ENCODE measurements at regions not wholly inside any gene's neighbourhood (a gene's known extent, or its start where the extent isn't known, plus 50 kb on each side); places are given as distances from the start of the nearest gene placed in this dataset.

DNA sequence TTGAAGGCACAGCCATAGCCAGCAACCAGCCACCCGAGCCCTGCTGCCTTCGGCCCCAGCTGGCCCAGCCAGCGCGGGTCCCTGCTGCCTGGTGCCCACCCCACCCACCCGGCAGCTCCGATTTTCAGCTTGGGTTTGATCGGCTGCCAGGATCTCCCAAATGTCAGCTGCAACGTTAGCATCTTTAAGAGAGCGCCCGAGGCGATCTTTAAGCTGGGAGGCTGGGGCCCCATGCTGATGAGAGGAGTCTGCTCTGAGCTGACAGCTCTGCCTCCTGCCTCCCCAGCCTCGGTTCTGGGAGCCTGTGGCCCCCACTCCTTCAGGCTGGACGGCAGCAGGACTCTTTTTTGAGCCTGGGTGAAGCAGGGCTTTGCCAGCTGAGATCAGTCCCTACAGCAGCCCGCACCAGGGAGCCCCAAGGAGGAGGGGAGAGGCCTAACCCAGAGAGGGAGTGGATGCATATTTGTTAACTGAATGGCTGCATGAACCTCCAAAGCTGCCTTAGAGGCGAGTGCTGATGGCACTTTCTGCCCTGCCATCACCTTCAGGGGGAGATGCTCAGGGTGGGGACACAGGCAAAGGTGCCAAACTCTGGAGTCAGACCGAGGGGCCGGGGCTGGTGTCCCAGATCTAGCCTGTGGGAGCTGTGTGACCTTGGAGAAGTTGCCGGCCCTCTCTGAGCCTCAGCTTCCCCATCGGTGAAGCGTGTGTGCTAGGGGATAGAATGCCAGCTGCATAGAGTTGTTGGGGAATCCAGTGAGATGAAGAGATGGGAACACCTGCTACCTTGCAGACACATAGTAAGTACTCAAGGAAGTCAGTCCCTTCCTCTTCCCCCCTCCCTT, 165.5 kb downstream of the C9orf50 start:
- no peaks in the 10 kb centered on the region for H4K20me1 ChIP-seq (ENCODE audit: insufficient read depth)
- CTCF ChIA-PET, result no interaction called here
- H3K27me3 ChIP-seq (ENCODE audit: insufficient read depth), result no peaks in the 10 kb centered on the region
- DNase-seq, result peak; percentile 60
- H3K9ac ChIP-seq, result no peak overlapping the region
- no peaks in the 10 kb centered on the region for H3K79me2 ChIP-seq (ENCODE audit: insufficient read depth)
- WGBS (ENCODE audit: low lambda C conversion rate), result 70% methylated on average over 14 of the region's 20 CpGs
- 0 out of 2 replicates have a peak, but pooled peaks have one; percentile 7 for TF ChIP-seq GATA2 (CRISPR knock-in tag; IDR thresholded peaks at IDR 0.05)
- TF ChIP-seq JUND (IDR thresholded peaks at IDR 0.05), result no peak
- TF ChIP-seq NRF1 (IDR thresholded peaks at IDR 0.05; ENCODE audit: low read depth, low read length), result no peak
- no peak overlapping the region for H3K4me3 ChIP-seq (ENCODE audit: low read depth in 2 of 2, low read length in 1 of 2)
- no peaks in the 10 kb centered on the region for H3K9me2 ChIP-seq
- no peak overlapping the region for H3K4me2 ChIP-seq
- H3K36me3 ChIP-seq (replicated peaks in 1 of 2; ENCODE audit: control insufficient read depth in 1 of 2, insufficient read depth in 2 of 2, low read length in 1 of 2), result no peaks in the 10 kb centered on the region
- H3F3A ChIP-seq (replicated peaks; ENCODE audit: insufficient read depth), result peaks cover 11% of the 10 kb centered on the region
- no peaks in the 10 kb centered on the region for H3K9me3 ChIP-seq
- H2AFZ ChIP-seq (ENCODE audit: low read depth), result no peak overlapping the region
- H3K27ac ChIP-seq (ENCODE audit: low read depth in 2 of 2, low read length in 1 of 2), result no peak overlapping the region; a peak in 1 of 4 replicates
- POLR2A ChIA-PET, result interaction anchor here (1.3 to 2.0 kb wide), 2 partner anchors 23 to 277 kb away, joined by 3 to 6 read pairs; partner anchors contain the start of gene IER5L
- peaks cover 20 to 46% of the 10 kb centered on the region in 2 experiments; a peak in 3 of 4 replicates for H3K4me1 ChIP-seq (ENCODE audit: control insufficient read depth in 1 of 2, insufficient read depth in 2 of 2, low read depth in 1 of 2, low read length in 1 of 2)

GRCh38 chr9:129454467-129455067, 166.3 kb downstream of the C9orf50 start:
- no peak overlapping the region for H3K9ac ChIP-seq
- CTCF ChIA-PET, result no interaction called here
- H2AFZ ChIP-seq (ENCODE audit: low read depth), result no peak overlapping the region
- TF ChIP-seq EP300 (IDR thresholded peaks at IDR 0.05; ENCODE audit: borderline replicate concordance in 1 of 2, low read depth in 1 of 2, low read length in 1 of 2) (no peak), MXI1 (IDR thresholded peaks at IDR 0.05; ENCODE audit: low read depth, low read length) (no peak), GABPA (IDR thresholded peaks at IDR 0.05; ENCODE audit: low read depth) (no peak), ZBTB33 (IDR thresholded peaks at IDR 0.05; ENCODE audit: borderline replicate concordance, low read depth) (no peak), TEAD4 (IDR thresholded peaks at IDR 0.05; ENCODE audit: borderline replicate concordance, insufficient read depth) (no peak), EZH2phosphoT487 (IDR thresholded peaks at IDR 0.05; ENCODE audit: borderline replicate concordance, low read depth) (no peak), REST (IDR thresholded peaks at IDR 0.05; ENCODE audit: low read depth, low read length) (no peak), RXRA (IDR thresholded peaks at IDR 0.05; ENCODE audit: borderline replicate concordance, low read depth) (no peak), FOSL2 (IDR thresholded peaks at IDR 0.05; ENCODE audit: borderline replicate concordance, low read depth) (no peak), IRF3 (IDR thresholded peaks at IDR 0.05; ENCODE audit: low read depth, low read length) (no peak), GATA2 (CRISPR knock-in tag; IDR thresholded peaks at IDR 0.05) (no peak), FOXJ3 (CRISPR knock-in tag; IDR thresholded peaks at IDR 0.05) (no peak), POLR2AphosphoS5 (IDR thresholded peaks at IDR 0.05; ENCODE audit: low read depth, low read length) (no peak), YY1 (IDR thresholded peaks at IDR 0.05; ENCODE audit: low read depth) (no peak)
- TF ChIP-seq, protein P1, sequence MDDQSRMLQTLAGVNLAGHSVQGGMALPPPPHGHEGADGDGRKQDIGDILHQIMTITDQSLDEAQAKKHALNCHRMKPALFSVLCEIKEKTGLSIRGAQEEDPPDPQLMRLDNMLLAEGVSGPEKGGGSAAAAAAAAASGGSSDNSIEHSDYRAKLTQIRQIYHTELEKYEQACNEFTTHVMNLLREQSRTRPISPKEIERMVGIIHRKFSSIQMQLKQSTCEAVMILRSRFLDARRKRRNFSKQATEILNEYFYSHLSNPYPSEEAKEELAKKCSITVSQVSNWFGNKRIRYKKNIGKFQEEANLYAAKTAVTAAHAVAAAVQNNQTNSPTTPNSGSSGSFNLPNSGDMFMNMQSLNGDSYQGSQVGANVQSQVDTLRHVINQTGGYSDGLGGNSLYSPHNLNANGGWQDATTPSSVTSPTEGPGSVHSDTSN (IDR thresholded peaks at IDR 0.05), result no peak

More at GRCh38 chr9:129454467-129455067, 166.3 kb downstream of the C9orf50 start:
- Histone ChIP-seq H3K9me3 (no peaks in the 10 kb centered on the region), H3F3A (replicated peaks; ENCODE audit: insufficient read depth) (peaks cover 11% of the 10 kb centered on the region), H3K9me2 (no peaks in the 10 kb centered on the region), H4K20me1 (ENCODE audit: insufficient read depth) (no peaks in the 10 kb centered on the region), H3K4me3 (ENCODE audit: low read depth in 2 of 2, low read length in 1 of 2) (no peak overlapping the region), H3K79me2 (ENCODE audit: insufficient read depth) (no peaks in the 10 kb centered on the region), H3K4me2 (no peak overlapping the region), H3K4me1 (ENCODE audit: control insufficient read depth in 1 of 2, insufficient read depth in 2 of 2, low read depth in 1 of 2, low read length in 1 of 2) (peaks cover 15 to 41% of the 10 kb centered on the region in 2 experiments; a peak in 3 of 4 replicates), H3K36me3 (replicated peaks in 1 of 2; ENCODE audit: control insufficient read depth in 1 of 2, insufficient read depth in 2 of 2, low read length in 1 of 2) (no peaks in the 10 kb centered on the region), H3K27me3 (ENCODE audit: insufficient read depth) (no peaks in the 10 kb centered on the region), H3K27ac (ENCODE audit: low read depth in 2 of 2, low read length in 1 of 2) (no peak overlapping the region)
- 97% methylated on average over 8 of the region's 8 CpGs for WGBS (ENCODE audit: low lambda C conversion rate)
- no peak for DNase-seq
- POLR2A ChIA-PET, result interaction anchor here (2.0 kb wide), 1 partner anchor 22 kb away, joined by 6 read pairs; no protein-coding TSS in a partner anchor
